ENCODE measurements at regions not wholly inside any gene's neighbourhood (a gene's known extent, or its start where the extent isn't known, plus 50 kb on each side); places are given as distances from the start of the nearest gene placed in this dataset.

- TF ChIP-seq ELF4 (IDR thresholded peaks at IDR 0.05): no peak
- TF ChIP-seq SUZ12 (IDR thresholded peaks at IDR 0.05): no peak
- TF ChIP-seq NFRKB (IDR thresholded peaks at IDR 0.05): no peak
- no peak for TF ChIP-seq ZNF384 (IDR thresholded peaks at IDR 0.05)
- TF ChIP-seq BHLHE40 (IDR thresholded peaks at IDR 0.05; ENCODE audit: borderline replicate concordance): no peak
- no peak for TF ChIP-seq FOXA1 (IDR thresholded peaks at IDR 0.05)
- TF ChIP-seq FOXK2 (IDR thresholded peaks at IDR 0.05): no peak
- TF ChIP-seq TARDBP (IDR thresholded peaks at IDR 0.05): no peak
- no peak for TF ChIP-seq LEF1 (IDR thresholded peaks at IDR 0.05; ENCODE audit: borderline replicate concordance)
- TF ChIP-seq FOXM1 (IDR thresholded peaks at IDR 0.05; ENCODE audit: borderline replicate concordance): no peak
- no peak for TF ChIP-seq ARNT (IDR thresholded peaks at IDR 0.05)
- no peak for TF ChIP-seq L3MBTL2 (conservative IDR thresholded peaks at IDR 0.05)
- no peak for TF ChIP-seq SP1 (IDR thresholded peaks at IDR 0.05)
- no peak for TF ChIP-seq PKNOX1 (IDR thresholded peaks at IDR 0.05)
- TF ChIP-seq HDGF (IDR thresholded peaks at IDR 0.05; ENCODE audit: borderline replicate concordance): no peak
- no peak for DNase-seq (ENCODE audit: extremely low spot score)
- ChIA-PET CTCF (no interaction called here), POLR2A (no interaction called here)
Observed at GRCh38 chr5:1660511-1660910, 136.8 kb upstream of the LPCAT1 start.

- ChIA-PET POLR2A (no interaction called here), CTCF (no interaction called here)
- DNase-seq (ENCODE audit: extremely low spot score): no peak
- no peak for TF ChIP-seq L3MBTL2 (conservative IDR thresholded peaks at IDR 0.05)
- TF ChIP-seq FOXM1 (IDR thresholded peaks at IDR 0.05; ENCODE audit: borderline replicate concordance): no peak
- TF ChIP-seq ZNF384 (IDR thresholded peaks at IDR 0.05): no peak
- TF ChIP-seq FOXA1 (IDR thresholded peaks at IDR 0.05): no peak
- TF ChIP-seq SP1 (IDR thresholded peaks at IDR 0.05): no peak
- no peak for TF ChIP-seq TARDBP (IDR thresholded peaks at IDR 0.05)
- no peak for TF ChIP-seq HDGF (IDR thresholded peaks at IDR 0.05; ENCODE audit: borderline replicate concordance)
- no peak for TF ChIP-seq CTBP1 (IDR thresholded peaks at IDR 0.05; ENCODE audit: borderline replicate concordance)
- TF ChIP-seq PKNOX1 (IDR thresholded peaks at IDR 0.05): no peak
- TF ChIP-seq BHLHE40 (IDR thresholded peaks at IDR 0.05; ENCODE audit: borderline replicate concordance): no peak
- no peak for TF ChIP-seq ARNT (IDR thresholded peaks at IDR 0.05)
- TF ChIP-seq NFRKB (IDR thresholded peaks at IDR 0.05): no peak
- TF ChIP-seq FOXK2 (IDR thresholded peaks at IDR 0.05): no peak
- TF ChIP-seq LEF1 (IDR thresholded peaks at IDR 0.05; ENCODE audit: borderline replicate concordance): no peak
- no peak for TF ChIP-seq SUZ12 (IDR thresholded peaks at IDR 0.05)
- TF ChIP-seq ELF4 (IDR thresholded peaks at IDR 0.05): no peak
Observed at GRCh38 chr5:1660001-1660400, 136.2 kb upstream of the LPCAT1 start.

- no peak for DNase-seq (ENCODE audit: extremely low spot score)
- CTCF ChIA-PET: no interaction called here
- no peak for TF ChIP-seq CTBP1 (IDR thresholded peaks at IDR 0.05; ENCODE audit: borderline replicate concordance)
- TF ChIP-seq FOXA1 (IDR thresholded peaks at IDR 0.05): no peak
- no peak for TF ChIP-seq HDGF (IDR thresholded peaks at IDR 0.05; ENCODE audit: borderline replicate concordance)
- no peak for TF ChIP-seq TARDBP (IDR thresholded peaks at IDR 0.05)
- no peak for TF ChIP-seq FOXK2 (IDR thresholded peaks at IDR 0.05)
- no peak for TF ChIP-seq PKNOX1 (IDR thresholded peaks at IDR 0.05)
- TF ChIP-seq NFRKB (IDR thresholded peaks at IDR 0.05): no peak
- TF ChIP-seq SP1 (IDR thresholded peaks at IDR 0.05): no peak
- POLR2A ChIA-PET: no interaction called here
Observed at GRCh38 chr5:1659100-1659981, 135.6 kb upstream of the LPCAT1 start.

- CTCF ChIA-PET: no interaction called here
- DNase-seq (ENCODE audit: extremely low spot score): no peak
- TF ChIP-seq HDGF (IDR thresholded peaks at IDR 0.05; ENCODE audit: borderline replicate concordance) (no peak), ZNF384 (IDR thresholded peaks at IDR 0.05) (no peak), LEF1 (IDR thresholded peaks at IDR 0.05; ENCODE audit: borderline replicate concordance) (no peak), TARDBP (IDR thresholded peaks at IDR 0.05) (no peak), BHLHE40 (IDR thresholded peaks at IDR 0.05; ENCODE audit: borderline replicate concordance) (no peak), CTBP1 (IDR thresholded peaks at IDR 0.05; ENCODE audit: borderline replicate concordance) (no peak), NFRKB (IDR thresholded peaks at IDR 0.05) (no peak), PKNOX1 (IDR thresholded peaks at IDR 0.05) (no peak), FOXK2 (IDR thresholded peaks at IDR 0.05) (no peak)
- POLR2A ChIA-PET: no interaction called here
Observed at GRCh38 chr5:1658665-1659064, 134.9 kb upstream of the LPCAT1 start.

- POLR2A ChIA-PET: no interaction called here
- CTCF ChIA-PET: interaction anchor here (0.5 to 0.9 kb wide), 3 partner anchors 14 to 430 kb away, joined by 3 to 5 read pairs (median 4); no protein-coding TSS in a partner anchor
Observed at GRCh38 chr5:1657161-1657741, 133.5 kb upstream of the LPCAT1 start.

More at GRCh38 chr5:1657161-1657741, 133.5 kb upstream of the LPCAT1 start:
- TF ChIP-seq FOXA1 (IDR thresholded peaks at IDR 0.05): no peak
- TF ChIP-seq TARDBP (IDR thresholded peaks at IDR 0.05): no peak
- TF ChIP-seq ZNF384 (IDR thresholded peaks at IDR 0.05): no peak
- no peak for TF ChIP-seq BHLHE40 (IDR thresholded peaks at IDR 0.05; ENCODE audit: borderline replicate concordance)
- TF ChIP-seq FOXK2 (IDR thresholded peaks at IDR 0.05): no peak
- TF ChIP-seq HDGF (IDR thresholded peaks at IDR 0.05; ENCODE audit: borderline replicate concordance): no peak
- TF ChIP-seq PKNOX1 (IDR thresholded peaks at IDR 0.05): no peak
- TF ChIP-seq SUZ12 (IDR thresholded peaks at IDR 0.05): no peak
- no peak for DNase-seq (ENCODE audit: extremely low spot score)
